Adrenal gland (tissue), 9 donors: ENCODE measurements at regions not wholly inside any gene's neighbourhood (a gene's known extent, or its start where the extent isn't known, plus 50 kb on each side); places are given as distances from the start of the nearest gene placed in this dataset.

Source experiments
- DNase-seq, 7 donors: peaks; one replicate each; pipeline ENCODE4 v3.0.0-alpha.2; 2019 to 2020
- H3K27ac ChIP-seq, 5 donors: fragments of 200-600 bp; sonication (generic) in 4 of 5; 1 replicate in 3 of 5; 2 replicates in 2 of 5; pipeline versions ENCODE4 v1.5.1 to v1.8.0; 2016 to 2020; ENCODE audit warnings: mild to moderate bottlenecking in 1 of 5
- H3K27me3 ChIP-seq: fragments of 200-600 bp; 2 replicates; pipeline ENCODE4 v1.8.0; 2021
- H3K36me3 ChIP-seq, 2 donors: fragments of 200-600 bp; replicated peaks in 1 of 2; 1 replicate in 1 of 2; 2 replicates in 1 of 2; pipeline versions ENCODE4 v1.5.1 to v1.8.0; 2018 to 2022
- H3K4me1 ChIP-seq, 2 donors: fragments of 200-600 bp; replicated peaks in 1 of 2; 1 replicate in 1 of 2; 2 replicates in 1 of 2; pipeline versions ENCODE4 v1.5.1 to v1.8.0; 2018 to 2021
- H3K4me3 ChIP-seq, 4 donors: fragments of 200-600 bp; sonication (generic) in 3 of 4; one replicate each; pipeline ENCODE4 v1.5.1; 2016 to 2018
- H3K9me3 ChIP-seq, 3 donors: fragments of 200-600 bp; sonication (generic) in 1 of 3; replicated peaks in 1 of 3; 1 replicate in 2 of 3; 2 replicates in 1 of 3; pipeline versions ENCODE4 v1.5.1 to v1.8.0; 2016 to 2021
- CTCF ChIP-seq, 6 experiments: fragments of 450-650 bp in 4 of 6; fragments of 200-600 bp in 2 of 6; sonication (generic) in 1 of 6; IDR thresholded peaks; 1 replicate in 5 of 6; 2 replicates in 1 of 6; pipeline versions ENCODE4 v1.5.1 to v1.8.0; 2016 to 2021; ENCODE audit warnings: antibody characterized with exemption in 6 of 6, mild to moderate bottlenecking in 2 of 6, moderate library complexity in 1 of 6
- POLR2A ChIP-seq, 2 donors: fragments of 450-650 bp; IDR thresholded peaks; one replicate each; pipeline ENCODE4 v1.6.1; 2017; ENCODE audit warnings: antibody characterized with exemption in 2 of 2, mild to moderate bottlenecking in 2 of 2, moderate library complexity in 1 of 2
- WGBS, 4 donors: extraction: QIAGEN DNeasy Blood & Tissue Kit in 2 of 4; methylation state at CpG; one replicate each; pipeline versions ENCODE4 v1.1.5 to v1.1.7; 2013 to 2017; 5-methylcytosine and 5-hydroxymethylcytosine counted together
- intact Hi-C, 2 donors: fragments of 100-400 bp; cut with DNase I; formaldehyde crosslinking; loops; one replicate each; pipeline versions ENCODE4 v1.14.1 to v1.15.0; 2022 to 2023
- donor health status: healthy with polysubstance abuse.
- donor health status: Bipolar disorder and iron deficiency.
- donor health status: DM: yes; HTN: yes; CAD: no.
- donor health status: DM: no; HTN: no; CAD: no.
- donor health status: DM: no; HTN: no; CAD: no.

- WGBS, 4 donors, result 61 to 70% (median 64%) methylated on average over 2 of the region's 2 CpGs
- H3K9me3 ChIP-seq, result no peaks in the 10 kb centered on the region
- intact Hi-C loops, result no loop called here
- H3K4me3 ChIP-seq, result no peak overlapping the region
- H3K27ac ChIP-seq, result no peak overlapping the region
- TF ChIP-seq CTCF (IDR thresholded peaks at IDR 0.05), result no peak
- TF ChIP-seq POLR2A (IDR thresholded peaks at IDR 0.05), result no peak
- no peak for DNase-seq
- no peaks in the 10 kb centered on the region for H3K36me3 ChIP-seq
- H3K4me1 ChIP-seq, result no peaks in the 10 kb centered on the region
- H3K27me3 ChIP-seq, result peaks cover 18% of the 10 kb centered on the region
These were observed 62.9 kb upstream of the OXGR1 start for GRCh38 chr13:97057176-97057575.

GRCh38 chr13:97058391-97058790 lies 64.1 kb upstream of the OXGR1 start:
- Histone ChIP-seq H3K27me3 (peaks cover 18% of the 10 kb centered on the region), H3K9me3 (no peaks in the 10 kb centered on the region), H3K27ac (no peak overlapping the region), H3K4me3 (no peak overlapping the region), H3K4me1 (no peaks in the 10 kb centered on the region), H3K36me3 (no peaks in the 10 kb centered on the region)
- intact Hi-C loops, result no loop called here
- 52 to 59% (median 58%) methylated on average over 3 of the region's 3 CpGs for WGBS, 4 donors
- no peak for DNase-seq
- no peak for TF ChIP-seq CTCF (IDR thresholded peaks at IDR 0.05)
- TF ChIP-seq POLR2A (IDR thresholded peaks at IDR 0.05), result no peak

- peaks cover 23% of the 10 kb centered on the region for H3K27me3 ChIP-seq
- no peaks in the 10 kb centered on the region for H3K4me1 ChIP-seq
- TF ChIP-seq POLR2A (IDR thresholded peaks at IDR 0.05), result no peak
- no peak for TF ChIP-seq CTCF (IDR thresholded peaks at IDR 0.05)
- intact Hi-C loops, result no loop called here
- no peak for DNase-seq
- no peaks in the 10 kb centered on the region for H3K36me3 ChIP-seq
- no peaks in the 10 kb centered on the region for H3K9me3 ChIP-seq
- WGBS, 4 donors, result 69 to 93% (median 82%) methylated on average over 1 of the region's 1 CpG
- H3K27ac ChIP-seq, result no peak overlapping the region
- H3K4me3 ChIP-seq, result no peak overlapping the region
These were observed 64.7 kb upstream of the OXGR1 start for GRCh38 chr13:97058926-97059325.

- no peaks in the 10 kb centered on the region for H3K36me3 ChIP-seq
- no peak overlapping the region for H3K27ac ChIP-seq
- no peaks in the 10 kb centered on the region for H3K9me3 ChIP-seq
- TF ChIP-seq POLR2A (IDR thresholded peaks at IDR 0.05) (no peak), CTCF (IDR thresholded peaks at IDR 0.05) (no peak)
- H3K4me1 ChIP-seq, result no peaks in the 10 kb centered on the region
- no peak overlapping the region for H3K4me3 ChIP-seq
- 86 to 93% (median 89%) methylated on average over 8 of the region's 8 CpGs for WGBS, 4 donors
- peaks cover 12% of the 10 kb centered on the region for H3K27me3 ChIP-seq
- intact Hi-C loops, result no loop called here
- no peak for DNase-seq
These were observed 73.0 kb upstream of the OXGR1 start for GRCh38 chr13:97067017-97067895.
